ENCODE measurements at regions not wholly inside any gene's neighbourhood (a gene's known extent, or its start where the extent isn't known, plus 50 kb on each side); places are given as distances from the start of the nearest gene placed in this dataset.

GRCh38 chr2:176614930-176615329 is 345.7 kb downstream of the MTX2 start (continued):
- TF ChIP-seq NFE2L1 (CRISPR knock-in tag; IDR thresholded peaks at IDR 0.05) (no peak), GTF2I (CRISPR knock-in tag; conservative IDR thresholded peaks at IDR 0.05) (no peak), ZNF232 (CRISPR knock-in tag; IDR thresholded peaks at IDR 0.05) (no peak), NFATC4 (CRISPR knock-in tag; IDR thresholded peaks at IDR 0.05) (no peak), TEAD1 (CRISPR knock-in tag; IDR thresholded peaks at IDR 0.05) (no peak), SMAD3 (CRISPR knock-in tag; IDR thresholded peaks at IDR 0.05; ENCODE audit: borderline replicate concordance) (no peak), ZNF263 (CRISPR knock-in tag; IDR thresholded peaks at IDR 0.05; ENCODE audit: low read depth) (no peak), HMGA2 (CRISPR knock-in tag; IDR thresholded peaks at IDR 0.05) (no peak), CREM (CRISPR knock-in tag; IDR thresholded peaks at IDR 0.05) (no peak)

DNA sequence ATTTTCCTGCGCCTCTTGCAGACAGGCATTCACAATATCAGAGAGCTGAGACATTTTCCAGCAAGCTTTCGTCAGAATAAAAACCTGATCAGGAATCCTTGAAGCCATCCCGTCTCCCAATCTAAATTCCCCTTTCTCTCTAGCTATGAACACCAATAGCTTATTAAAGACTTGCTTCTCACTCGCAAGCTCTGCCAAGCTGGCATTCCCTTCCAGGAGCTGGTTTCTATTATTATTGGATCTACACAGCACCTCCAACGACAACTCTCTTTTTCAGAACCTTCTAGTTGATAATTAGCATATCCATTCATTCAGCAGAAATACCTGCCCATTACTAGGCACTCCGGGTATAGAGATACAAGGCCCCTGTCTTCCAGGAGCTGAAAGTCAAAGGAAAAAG is 350.3 kb downstream of the MTX2 start:
- Mint-ChIP-seq H3K4me3 (no peak overlapping the region), H3K36me3 (no peaks in the 10 kb centered on the region), H3K9me3 (no peaks in the 10 kb centered on the region), H3K27me3 (ENCODE audit: low read depth) (peaks cover under 1% of the 10 kb centered on the region), H3K27ac (no peak overlapping the region), H3K4me1 (no peaks in the 10 kb centered on the region)
- ChIA-PET CTCF (interaction anchor here (1.2 kb wide), 2 partner anchors 65 to 479 kb away, joined by 3 to 4 read pairs; no protein-coding TSS in a partner anchor), POLR2A (no interaction called here)
- TF ChIP-seq, protein P1, sequence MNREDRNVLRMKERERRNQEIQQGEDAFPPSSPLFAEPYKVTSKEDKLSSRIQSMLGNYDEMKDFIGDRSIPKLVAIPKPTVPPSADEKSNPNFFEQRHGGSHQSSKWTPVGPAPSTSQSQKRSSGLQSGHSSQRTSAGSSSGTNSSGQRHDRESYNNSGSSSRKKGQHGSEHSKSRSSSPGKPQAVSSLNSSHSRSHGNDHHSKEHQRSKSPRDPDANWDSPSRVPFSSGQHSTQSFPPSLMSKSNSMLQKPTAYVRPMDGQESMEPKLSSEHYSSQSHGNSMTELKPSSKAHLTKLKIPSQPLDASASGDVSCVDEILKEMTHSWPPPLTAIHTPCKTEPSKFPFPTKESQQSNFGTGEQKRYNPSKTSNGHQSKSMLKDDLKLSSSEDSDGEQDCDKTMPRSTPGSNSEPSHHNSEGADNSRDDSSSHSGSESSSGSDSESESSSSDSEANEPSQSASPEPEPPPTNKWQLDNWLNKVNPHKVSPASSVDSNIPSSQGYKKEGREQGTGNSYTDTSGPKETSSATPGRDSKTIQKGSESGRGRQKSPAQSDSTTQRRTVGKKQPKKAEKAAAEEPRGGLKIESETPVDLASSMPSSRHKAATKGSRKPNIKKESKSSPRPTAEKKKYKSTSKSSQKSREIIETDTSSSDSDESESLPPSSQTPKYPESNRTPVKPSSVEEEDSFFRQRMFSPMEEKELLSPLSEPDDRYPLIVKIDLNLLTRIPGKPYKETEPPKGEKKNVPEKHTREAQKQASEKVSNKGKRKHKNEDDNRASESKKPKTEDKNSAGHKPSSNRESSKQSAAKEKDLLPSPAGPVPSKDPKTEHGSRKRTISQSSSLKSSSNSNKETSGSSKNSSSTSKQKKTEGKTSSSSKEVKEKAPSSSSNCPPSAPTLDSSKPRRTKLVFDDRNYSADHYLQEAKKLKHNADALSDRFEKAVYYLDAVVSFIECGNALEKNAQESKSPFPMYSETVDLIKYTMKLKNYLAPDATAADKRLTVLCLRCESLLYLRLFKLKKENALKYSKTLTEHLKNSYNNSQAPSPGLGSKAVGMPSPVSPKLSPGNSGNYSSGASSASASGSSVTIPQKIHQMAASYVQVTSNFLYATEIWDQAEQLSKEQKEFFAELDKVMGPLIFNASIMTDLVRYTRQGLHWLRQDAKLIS (CRISPR knock-in tag; IDR thresholded peaks at IDR 0.05; ENCODE audit: borderline replicate concordance) = no peak
- DNase-seq (ENCODE audit: low spot score) (no peak), ATAC-seq (no peak)

- Mint-ChIP-seq H3K4me1 (no peaks in the 10 kb centered on the region), H3K9me3 (no peaks in the 10 kb centered on the region), H3K27ac (no peak overlapping the region), H3K4me3 (no peak overlapping the region), H3K36me3 (no peaks in the 10 kb centered on the region), H3K27me3 (ENCODE audit: low read depth) (peaks cover 8% of the 10 kb centered on the region)
- ChIA-PET POLR2A (no interaction called here), CTCF (interaction anchor here (1.4 kb wide), 1 partner anchor 33 kb away, joined by 6 read pairs; no protein-coding TSS in a partner anchor)
- ATAC-seq (no peak), DNase-seq (ENCODE audit: low spot score) (no peak)
- no peak for TF ChIP-seq NR2C2 (CRISPR knock-in tag; IDR thresholded peaks at IDR 0.05)
- no peak for TF ChIP-seq ZNF396 (CRISPR knock-in tag; IDR thresholded peaks at IDR 0.05; ENCODE audit: borderline replicate concordance)
- no peak for TF ChIP-seq GABPB1 (CRISPR knock-in tag; IDR thresholded peaks at IDR 0.05)
- TF ChIP-seq FOXK1 (CRISPR knock-in tag; IDR thresholded peaks at IDR 0.05) = no peak
- TF ChIP-seq NR1H2 (CRISPR knock-in tag; IDR thresholded peaks at IDR 0.05) = no peak
- TF ChIP-seq MYBL2 (CRISPR knock-in tag; IDR thresholded peaks at IDR 0.05) = no peak
- no peak for TF ChIP-seq TEAD1 (CRISPR knock-in tag; IDR thresholded peaks at IDR 0.05)
- TF ChIP-seq PRDM15 (CRISPR knock-in tag; IDR thresholded peaks at IDR 0.05) = no peak
- TF ChIP-seq ZNF281 (CRISPR knock-in tag; IDR thresholded peaks at IDR 0.05) = no peak
- no peak for TF ChIP-seq SP1 (CRISPR knock-in tag; conservative IDR thresholded peaks at IDR 0.05)
- no peak for TF ChIP-seq ATF1 (CRISPR knock-in tag; IDR thresholded peaks at IDR 0.05)
- TF ChIP-seq, protein P2, sequence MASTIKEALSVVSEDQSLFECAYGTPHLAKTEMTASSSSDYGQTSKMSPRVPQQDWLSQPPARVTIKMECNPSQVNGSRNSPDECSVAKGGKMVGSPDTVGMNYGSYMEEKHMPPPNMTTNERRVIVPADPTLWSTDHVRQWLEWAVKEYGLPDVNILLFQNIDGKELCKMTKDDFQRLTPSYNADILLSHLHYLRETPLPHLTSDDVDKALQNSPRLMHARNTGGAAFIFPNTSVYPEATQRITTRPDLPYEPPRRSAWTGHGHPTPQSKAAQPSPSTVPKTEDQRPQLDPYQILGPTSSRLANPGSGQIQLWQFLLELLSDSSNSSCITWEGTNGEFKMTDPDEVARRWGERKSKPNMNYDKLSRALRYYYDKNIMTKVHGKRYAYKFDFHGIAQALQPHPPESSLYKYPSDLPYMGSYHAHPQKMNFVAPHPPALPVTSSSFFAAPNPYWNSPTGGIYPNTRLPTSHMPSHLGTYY (CRISPR knock-in tag; IDR thresholded peaks at IDR 0.05) = no peak
- TF ChIP-seq ETV6 (CRISPR knock-in tag; IDR thresholded peaks at IDR 0.05) = no peak
- TF ChIP-seq ZNF317 (CRISPR knock-in tag; IDR thresholded peaks at IDR 0.05; ENCODE audit: borderline replicate concordance, low read depth) = no peak
- no peak for TF ChIP-seq TEAD4 (CRISPR knock-in tag; IDR thresholded peaks at IDR 0.05)
These were observed 352.1 kb downstream of the MTX2 start for GRCh38 chr2:176621350-176621749.

Measured in WTC11 (cell line).